ENCODE measurements at regions not wholly inside any gene's neighbourhood (a gene's known extent, or its start where the extent isn't known, plus 50 kb on each side); places are given as distances from the start of the nearest gene placed in this dataset.

DNA sequence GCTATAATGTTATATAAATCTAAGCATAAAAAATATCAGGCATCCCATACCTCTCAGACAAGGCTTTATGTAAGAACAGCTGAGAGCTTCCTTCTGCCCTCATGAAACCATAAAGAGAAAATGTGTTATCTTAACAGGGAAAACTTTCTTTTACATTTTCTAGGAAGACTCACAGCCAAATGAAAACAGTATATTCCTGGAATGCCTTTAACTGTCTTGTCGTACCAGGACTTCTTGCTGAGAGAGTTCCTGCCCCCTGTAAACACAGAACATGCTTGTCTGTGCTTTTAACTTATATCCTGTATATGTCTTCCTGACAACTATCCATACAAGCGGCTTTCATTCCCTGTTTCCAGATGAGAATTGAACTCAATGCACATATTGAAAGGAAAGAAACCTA, 64.8 kb upstream of the AHR start:
- no peak overlapping the region for H3K4me3 ChIP-seq (replicated peaks in 1 of 2; ENCODE audit: low read depth in 2 of 2, low read length in 2 of 2)
- DNase-seq (ENCODE audit: low read depth in 2 of 2), result peak; percentile 5 to 21

DNA sequence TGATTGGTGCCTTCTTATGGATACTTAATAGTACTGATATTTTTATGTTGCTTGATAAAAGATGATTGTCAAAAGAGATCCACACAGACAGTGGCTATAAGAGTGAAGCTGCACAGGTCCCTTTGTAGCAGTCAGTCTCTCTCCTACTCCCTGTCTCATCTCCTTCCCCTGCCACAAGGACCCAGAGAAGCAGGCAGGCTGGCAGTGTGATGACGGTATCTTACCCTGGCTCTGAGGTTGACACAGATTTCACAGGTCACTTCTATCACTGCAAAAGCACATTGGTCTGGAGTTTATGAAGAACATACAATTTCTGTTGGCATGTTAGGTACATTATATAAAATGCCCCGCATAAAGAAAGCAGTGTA, 64.4 kb upstream of the AHR start:
- TF ChIP-seq, protein P1, sequence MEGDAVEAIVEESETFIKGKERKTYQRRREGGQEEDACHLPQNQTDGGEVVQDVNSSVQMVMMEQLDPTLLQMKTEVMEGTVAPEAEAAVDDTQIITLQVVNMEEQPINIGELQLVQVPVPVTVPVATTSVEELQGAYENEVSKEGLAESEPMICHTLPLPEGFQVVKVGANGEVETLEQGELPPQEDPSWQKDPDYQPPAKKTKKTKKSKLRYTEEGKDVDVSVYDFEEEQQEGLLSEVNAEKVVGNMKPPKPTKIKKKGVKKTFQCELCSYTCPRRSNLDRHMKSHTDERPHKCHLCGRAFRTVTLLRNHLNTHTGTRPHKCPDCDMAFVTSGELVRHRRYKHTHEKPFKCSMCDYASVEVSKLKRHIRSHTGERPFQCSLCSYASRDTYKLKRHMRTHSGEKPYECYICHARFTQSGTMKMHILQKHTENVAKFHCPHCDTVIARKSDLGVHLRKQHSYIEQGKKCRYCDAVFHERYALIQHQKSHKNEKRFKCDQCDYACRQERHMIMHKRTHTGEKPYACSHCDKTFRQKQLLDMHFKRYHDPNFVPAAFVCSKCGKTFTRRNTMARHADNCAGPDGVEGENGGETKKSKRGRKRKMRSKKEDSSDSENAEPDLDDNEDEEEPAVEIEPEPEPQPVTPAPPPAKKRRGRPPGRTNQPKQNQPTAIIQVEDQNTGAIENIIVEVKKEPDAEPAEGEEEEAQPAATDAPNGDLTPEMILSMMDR (IDR thresholded peaks at IDR 0.05; ENCODE audit: low read depth, low read length), result no peak
- DNase-seq (ENCODE audit: low read depth in 2 of 2), result peak in 1 of 2 donors; percentile 28
- H3K4me3 ChIP-seq (replicated peaks in 1 of 2; ENCODE audit: low read depth in 2 of 2, low read length in 2 of 2), result no peak overlapping the region

More for the DNA sequence above, 64.8 kb upstream of the AHR start:
- TF ChIP-seq, protein P1 (IDR thresholded peaks at IDR 0.05; ENCODE audit: low read depth, low read length), result no peak

DNA sequence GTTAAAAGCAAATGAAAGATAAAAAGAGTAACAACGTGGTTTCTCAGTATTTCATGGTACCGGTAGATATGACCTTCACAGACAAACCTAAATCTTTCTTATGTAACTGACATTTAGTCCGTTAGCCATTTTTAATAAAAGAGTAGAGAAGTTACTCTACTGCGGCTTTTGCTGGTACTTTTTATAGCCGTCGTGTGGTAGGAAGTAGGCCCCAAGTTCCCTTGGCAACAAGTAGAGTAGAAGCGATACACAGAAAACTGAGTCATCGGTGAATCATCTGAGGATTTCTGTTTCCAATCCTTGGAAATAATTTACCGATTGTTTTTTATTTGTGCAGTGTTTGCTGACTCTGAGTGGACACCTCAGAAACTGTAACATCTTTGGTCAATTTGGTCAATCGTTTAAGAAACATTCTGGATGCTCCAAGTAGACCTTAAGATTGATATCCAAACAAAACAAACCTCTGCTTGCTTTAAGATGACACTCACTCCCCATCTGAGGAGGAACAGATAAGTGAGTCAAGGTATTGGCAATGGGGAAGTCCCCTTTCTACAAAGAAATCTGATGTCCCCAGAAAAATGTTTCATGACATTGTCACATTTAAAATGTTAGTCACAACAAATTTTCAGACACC, 63.9 kb upstream of the AHR start:
- peak; percentile 96 to 97 for DNase-seq (ENCODE audit: low read depth in 2 of 2)
- TF ChIP-seq, protein P1 (IDR thresholded peaks at IDR 0.05; ENCODE audit: low read depth, low read length), result no peak
- H3K4me3 ChIP-seq (replicated peaks in 1 of 2; ENCODE audit: low read depth in 2 of 2, low read length in 2 of 2), result no peak overlapping the region

DNA sequence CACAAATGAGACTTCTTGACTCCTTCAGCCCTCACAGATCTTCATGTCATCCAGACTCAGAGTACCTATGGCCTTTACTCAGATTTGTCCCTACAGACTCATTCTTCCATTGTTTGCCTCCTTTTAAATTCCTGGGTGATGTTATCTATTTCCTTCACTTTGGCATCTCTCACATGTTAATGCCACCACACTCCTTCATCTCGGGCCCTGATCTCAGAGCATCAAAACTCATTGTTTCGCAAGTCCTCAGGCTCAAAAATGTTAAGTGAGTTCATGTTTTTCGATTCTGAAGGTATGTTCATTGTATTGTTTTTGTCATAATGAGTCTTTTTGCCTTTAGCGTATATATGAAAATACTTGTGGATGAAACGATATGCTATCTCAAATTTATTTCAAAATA, 62.3 kb upstream of the AHR start:
- peak; percentile 30 to 58 for DNase-seq (ENCODE audit: low read depth in 2 of 2)
- TF ChIP-seq, protein P1 (IDR thresholded peaks at IDR 0.05; ENCODE audit: low read depth, low read length), result no peak

DNA sequence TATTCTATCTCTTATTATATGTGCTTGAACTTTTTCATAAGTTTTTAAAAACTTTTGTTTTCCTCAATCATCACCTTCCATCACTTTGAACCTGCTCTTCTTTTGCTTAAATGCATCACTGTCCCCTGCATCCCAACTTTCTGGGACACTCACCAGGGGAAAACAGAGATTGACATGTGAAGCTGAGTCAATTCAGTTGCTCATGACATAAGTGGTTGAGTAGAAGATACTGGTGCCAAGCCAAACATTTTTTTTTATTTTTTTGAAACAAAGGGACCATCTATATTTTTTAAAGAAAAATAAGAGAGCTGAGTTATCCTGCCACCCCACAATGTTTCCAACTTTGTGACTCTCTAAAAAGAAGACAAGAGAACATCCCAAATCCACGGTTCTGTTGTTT, 61.8 kb upstream of the AHR start:
- no peak overlapping the region for H3K4me3 ChIP-seq (replicated peaks in 1 of 2; ENCODE audit: low read depth in 2 of 2, low read length in 2 of 2)
- TF ChIP-seq, protein P1 (IDR thresholded peaks at IDR 0.05; ENCODE audit: low read depth, low read length), result no peak
- peak; percentile 51 to 72 for DNase-seq (ENCODE audit: low read depth in 2 of 2)

More for the DNA sequence above, 62.3 kb upstream of the AHR start:
- no peak overlapping the region for H3K4me3 ChIP-seq (replicated peaks in 1 of 2; ENCODE audit: low read depth in 2 of 2, low read length in 2 of 2)

DNA sequence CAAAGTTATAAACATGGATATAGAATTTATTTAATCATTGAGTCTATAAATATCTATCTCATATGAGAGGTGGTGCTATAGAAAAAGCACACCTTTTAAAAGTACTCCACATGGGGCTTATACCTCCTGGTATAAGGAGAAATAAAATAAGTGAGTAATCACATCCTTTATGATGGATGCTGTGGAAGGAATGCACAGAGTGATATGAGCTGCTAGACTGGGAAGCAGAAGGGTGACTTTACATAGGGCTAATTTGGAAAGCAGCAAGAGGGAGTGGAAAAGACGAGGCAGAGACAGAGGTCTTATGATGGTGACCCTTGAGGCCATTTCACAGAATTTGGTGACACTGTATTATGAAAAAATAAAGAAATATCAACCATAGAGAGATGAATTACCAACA, 59.4 kb upstream of the AHR start:
- TF ChIP-seq, protein P1 (IDR thresholded peaks at IDR 0.05; ENCODE audit: low read depth, low read length), result no peak
- peak in 1 of 2 donors; percentile 21 for DNase-seq (ENCODE audit: low read depth in 2 of 2)
- H3K4me3 ChIP-seq (replicated peaks in 1 of 2; ENCODE audit: low read depth in 2 of 2, low read length in 2 of 2), result no peak overlapping the region

Measured in cardiac fibroblast (primary cell).